GM10248 (cell line): ENCODE measurements at regions not wholly inside any gene's neighbourhood (a gene's known extent, or its start where the extent isn't known, plus 50 kb on each side); places are given as distances from the start of the nearest gene placed in this dataset.
A peak's percentile ranks its signal among the peaks of the same experiment; 100 is the strongest.

ENCODE experiments used
- CTCF ChIA-PET: fragments of 300-600 bp; sonication (Branson Sonifier 250); formaldehyde crosslinking; extraction: SDS; loops from one replicate; lab custom pipeline; 2021; ENCODE audit warnings: antibody characterized with exemption; lab: Yijun Ruan, JAX
- POLR2A ChIA-PET: fragments of 350-650 bp; sonication (Branson Sonifier 250); formaldehyde crosslinking; extraction: SDS; loops from one replicate; lab custom pipeline; 2020; ENCODE audit warnings: antibody characterized with exemption; lab: Yijun Ruan, JAX
- DNase-seq: peaks from one replicate; pipeline ENCODE4 v3.0.0; 2012; ENCODE audit errors: extremely low spot score
- CTCF ChIP-seq: IDR thresholded peaks from 2 replicates; pipeline ENCODE4 v1.5.1; 2012; ENCODE audit warnings: mild to moderate bottlenecking, low read depth; ENCODE audit errors: extremely low read depth, missing control alignments, control extremely low read depth

GRCh38 chr2:39849982-39850526 lies 71.0 kb upstream of the THUMPD2 start:
- no peak for TF ChIP-seq CTCF
- POLR2A ChIA-PET = no interaction called here
- CTCF ChIA-PET = interaction anchor here (4.2 kb wide), 1 partner anchor 12 kb away, joined by 29 read pairs; no protein-coding TSS in a partner anchor
- DNase-seq = no peak

- TF ChIP-seq CTCF = no peak
- ChIA-PET POLR2A (no interaction called here), CTCF (interaction anchor here (4.2 kb wide), 1 partner anchor 11 kb away, joined by 29 read pairs; no protein-coding TSS in a partner anchor)
- no peak for DNase-seq
Observed at GRCh38 chr2:39849064-39849463, 70.0 kb upstream of the THUMPD2 start.

GRCh38 chr2:39845460-39846146 lies 66.5 kb upstream of the THUMPD2 start:
- CTCF ChIA-PET = interaction anchor here (1.5 to 4.2 kb wide), 2 partner anchors 8 to 10 kb away, joined by 5 to 29 read pairs; no protein-coding TSS in a partner anchor
- POLR2A ChIA-PET = no interaction called here
- no peak for TF ChIP-seq CTCF
- no peak for DNase-seq

GRCh38 chr2:39839261-39839848 lies 60.3 kb upstream of the THUMPD2 start:
- no peak for DNase-seq
- POLR2A ChIA-PET = no interaction called here
- no peak for TF ChIP-seq CTCF
- CTCF ChIA-PET = interaction anchor here (0.9 to 3.8 kb wide), 4 partner anchors 8 to 49 kb away, joined by 3 to 29 read pairs (median 4); no protein-coding TSS in a partner anchor

GRCh38 chr2:39838589-39838988 lies 59.5 kb upstream of the THUMPD2 start:
- no peak for TF ChIP-seq CTCF
- CTCF ChIA-PET = interaction anchor here (1.1 to 3.8 kb wide), 11 partner anchors 9 to 718 kb away, joined by 3 to 29 read pairs (median 6); no protein-coding TSS in a partner anchor
- POLR2A ChIA-PET = no interaction called here
- DNase-seq = no peak

GRCh38 chr2:39837856-39838453 lies 58.9 kb upstream of the THUMPD2 start:
- POLR2A ChIA-PET = no interaction called here
- peak; percentile 76 for TF ChIP-seq CTCF
- CTCF ChIA-PET = interaction anchor here (0.7 to 3.8 kb wide), 21 partner anchors 10 to 720 kb away, joined by 3 to 29 read pairs (median 4); no protein-coding TSS in a partner anchor
- DNase-seq = peak; percentile 41
